OCI-LY7 (cell line): ENCODE measurements at regions not wholly inside any gene's neighbourhood (a gene's known extent, or its start where the extent isn't known, plus 50 kb on each side); places are given as distances from the start of the nearest gene placed in this dataset.

ENCODE experiments used
- EZH2phosphoT487 ChIP-seq: fragments of 200-600 bp; sonication (generic); IDR thresholded peaks from 2 replicates; pipeline ENCODE4 v1.6.1; 2018; ENCODE audit warnings: low read depth, borderline replicate concordance, mild to moderate bottlenecking, mixed run types, antibody characterized with exemption, low read length, moderate library complexity, mixed read lengths
- TF ChIP-seq, protein P1 (sequence below): fragments of 200-600 bp; sonication (generic); conservative IDR thresholded peaks from 2 replicates; pipeline ENCODE4 v1.5.1; 2014; ENCODE audit warnings: mild to moderate bottlenecking, antibody characterized with exemption, low read length, moderate library complexity, mixed read lengths

GRCh38 chr6:55985309-55985708 lies 109.9 kb upstream of the BMP5 start:
- TF ChIP-seq, protein P1, sequence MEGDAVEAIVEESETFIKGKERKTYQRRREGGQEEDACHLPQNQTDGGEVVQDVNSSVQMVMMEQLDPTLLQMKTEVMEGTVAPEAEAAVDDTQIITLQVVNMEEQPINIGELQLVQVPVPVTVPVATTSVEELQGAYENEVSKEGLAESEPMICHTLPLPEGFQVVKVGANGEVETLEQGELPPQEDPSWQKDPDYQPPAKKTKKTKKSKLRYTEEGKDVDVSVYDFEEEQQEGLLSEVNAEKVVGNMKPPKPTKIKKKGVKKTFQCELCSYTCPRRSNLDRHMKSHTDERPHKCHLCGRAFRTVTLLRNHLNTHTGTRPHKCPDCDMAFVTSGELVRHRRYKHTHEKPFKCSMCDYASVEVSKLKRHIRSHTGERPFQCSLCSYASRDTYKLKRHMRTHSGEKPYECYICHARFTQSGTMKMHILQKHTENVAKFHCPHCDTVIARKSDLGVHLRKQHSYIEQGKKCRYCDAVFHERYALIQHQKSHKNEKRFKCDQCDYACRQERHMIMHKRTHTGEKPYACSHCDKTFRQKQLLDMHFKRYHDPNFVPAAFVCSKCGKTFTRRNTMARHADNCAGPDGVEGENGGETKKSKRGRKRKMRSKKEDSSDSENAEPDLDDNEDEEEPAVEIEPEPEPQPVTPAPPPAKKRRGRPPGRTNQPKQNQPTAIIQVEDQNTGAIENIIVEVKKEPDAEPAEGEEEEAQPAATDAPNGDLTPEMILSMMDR, result no peak
- no peak for TF ChIP-seq EZH2phosphoT487
